HepG2 (cell line): ENCODE measurements at regions not wholly inside any gene's neighbourhood (a gene's known extent, or its start where the extent isn't known, plus 50 kb on each side); places are given as distances from the start of the nearest gene placed in this dataset.

Source experiments
- HMGA1 ChIP-seq: sonication (generic); formaldehyde crosslinking; conservative IDR thresholded peaks from 2 replicates; pipeline ENCODE4 v1.4.0; 2020; ENCODE audit warnings: missing genetic modification reagents
- KDM4B ChIP-seq: sonication (generic); formaldehyde crosslinking; IDR thresholded peaks from 2 replicates; pipeline ENCODE4 v1.4.0; 2020; ENCODE audit warnings: missing genetic modification reagents
- LCORL ChIP-seq, 2 experiments: fragments of 450-650 bp in 1 of 2; sonication (generic) in 1 of 2; formaldehyde crosslinking in 1 of 2; IDR thresholded peaks; 2 replicates each; pipeline versions ENCODE4 v1.5.0 to v1.6.1; 2017 to 2020; ENCODE audit warnings: antibody characterized with exemption in 1 of 2, missing genetic modification reagents in 1 of 2
- PAWR ChIP-seq: sonication (generic); formaldehyde crosslinking; IDR thresholded peaks from 2 replicates; pipeline ENCODE4 v1.4.0; 2020; ENCODE audit warnings: missing genetic modification reagents, mild to moderate bottlenecking, borderline replicate concordance
- PRDM10 ChIP-seq: sonication (generic); formaldehyde crosslinking; IDR thresholded peaks from 2 replicates; pipeline ENCODE4 v1.4.0; 2020; ENCODE audit warnings: low read depth, missing genetic modification reagents
- ZNF318 ChIP-seq: sonication (generic); formaldehyde crosslinking; IDR thresholded peaks from 2 replicates; pipeline ENCODE4 v1.4.0; 2020; ENCODE audit warnings: mild to moderate bottlenecking, missing genetic modification reagents
- ZNF382 ChIP-seq: sonication (generic); formaldehyde crosslinking; IDR thresholded peaks from 2 replicates; pipeline ENCODE4 v1.5.0; 2020; ENCODE audit warnings: missing genetic modification reagents, mild to moderate bottlenecking, borderline replicate concordance
- ZNF749 ChIP-seq: sonication (generic); formaldehyde crosslinking; IDR thresholded peaks from 2 replicates; pipeline ENCODE4 v1.8.0; 2022; ENCODE audit warnings: mild to moderate bottlenecking, missing genetic modification reagents, moderate library complexity, borderline replicate concordance
- ZNF780A ChIP-seq: sonication (generic); formaldehyde crosslinking; IDR thresholded peaks from 2 replicates; pipeline ENCODE4 v1.8.0; 2022; ENCODE audit warnings: mild to moderate bottlenecking, missing genetic modification reagents, moderate library complexity
- ZNF800 ChIP-seq: sonication (generic); formaldehyde crosslinking; IDR thresholded peaks from 2 replicates; pipeline ENCODE4 v1.4.0; 2020; ENCODE audit warnings: missing genetic modification reagents

GRCh38 chr5:86689103-86689729, 71.5 kb downstream of the COX7C start (continued):
- TF ChIP-seq PRDM10 (no peak), ZNF780A (CRISPR knock-in tag) (no peak), KDM4B (CRISPR knock-in tag) (no peak), PAWR (CRISPR knock-in tag) (no peak), ZNF800 (no peak), ZNF382 (CRISPR knock-in tag) (no peak), ZNF318 (CRISPR knock-in tag) (no peak), ZNF749 (no peak), LCORL (IDR thresholded peaks at IDR 0.05) (no peak), LCORL (CRISPR knock-in tag; IDR thresholded peaks at IDR 0.05) (no peak), HMGA1 (CRISPR knock-in tag) (no peak)
